Stimulated activated CD8-positive, alpha-beta memory T cell treated with anti-CD3 and anti-CD28 coated beads, Interleukin-12 subunit alpha, Interleukin-12 subunit beta, amount 100 ng/mL, for 1 hour (primary cell): ENCODE measurements at regions not wholly inside any gene's neighbourhood (a gene's known extent, or its start where the extent isn't known, plus 50 kb on each side); places are given as distances from the start of the nearest gene placed in this dataset.
"Not testable (repeated sequence)": the region's sequence is repeated elsewhere in the genome, so short reads cannot be mapped to it uniquely, and the experiment has no call there.

Experiments
- DNase-seq: peaks from one replicate; pipeline ENCODE4 v3.0.0-alpha.2; 2020; ENCODE audit warnings: low read depth

DNA sequence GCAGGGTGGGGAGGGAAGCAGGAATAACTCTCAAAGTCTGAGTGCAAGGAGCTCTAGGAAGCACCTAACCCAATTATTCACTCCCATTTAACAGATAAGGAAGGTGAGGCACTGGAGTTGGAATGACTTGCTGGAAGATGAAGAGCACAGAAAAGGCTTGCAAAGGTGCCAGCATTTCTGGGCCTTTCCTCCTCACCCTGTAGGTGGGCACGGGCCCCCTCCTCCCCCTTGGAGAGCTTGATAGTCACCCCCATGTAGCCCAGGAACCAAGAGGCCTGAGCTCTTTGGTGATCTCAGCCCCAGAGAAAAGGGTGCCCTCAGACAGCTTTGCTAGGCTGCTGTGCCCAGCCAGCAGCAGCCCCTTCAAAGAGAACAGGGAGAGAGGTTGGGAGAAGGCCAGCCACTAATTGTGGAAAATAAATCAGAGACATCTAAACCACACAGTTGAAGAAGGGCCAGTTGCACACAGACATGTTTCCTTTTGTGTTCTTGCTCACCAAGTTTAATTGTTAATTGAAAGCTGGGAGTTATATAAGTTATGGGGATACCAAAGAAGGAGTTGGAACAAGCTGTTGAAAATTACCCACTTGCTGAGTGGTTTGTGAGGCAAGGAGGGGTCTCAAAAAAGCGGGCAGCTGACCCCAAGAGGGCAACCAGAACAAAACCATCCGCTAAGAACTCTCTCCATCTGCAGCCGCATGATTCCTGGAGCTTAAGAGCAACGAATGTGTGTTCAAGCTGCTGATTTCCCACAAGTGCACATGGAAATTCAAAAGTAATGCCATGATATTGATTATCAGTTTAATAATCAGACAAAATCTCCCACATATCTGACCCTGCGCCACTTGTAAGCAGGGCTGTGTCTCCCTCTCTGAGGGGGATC is 77.0 kb downstream of the MRPL14 start:
- DNase-seq, result no peak

- no peak for DNase-seq
Measured at GRCh38 chr6:44049163-44049988, 77.9 kb downstream of the MRPL14 start.

- no peak for DNase-seq
Measured at GRCh38 chr6:44048277-44048676, 79.0 kb downstream of the MRPL14 start.

DNA sequence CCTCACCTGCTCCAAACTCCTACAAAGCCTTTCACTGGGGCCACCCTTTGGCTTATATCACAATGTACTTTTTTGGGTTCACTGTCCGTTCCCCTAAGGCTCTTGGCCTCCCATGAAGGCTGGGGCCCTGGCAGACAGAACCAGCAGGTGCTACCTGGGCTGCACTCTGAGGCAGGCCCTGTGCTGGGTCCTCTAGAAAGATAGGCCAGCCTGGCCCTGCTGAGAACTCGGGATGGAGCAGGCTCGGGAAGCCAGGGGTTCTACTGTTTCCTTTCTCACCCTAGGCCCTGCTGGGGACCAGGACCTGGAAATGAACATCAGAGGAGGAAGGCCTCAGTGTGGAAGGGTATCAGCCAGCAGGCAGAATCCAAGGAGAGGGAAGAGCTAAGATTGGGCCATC is 79.5 kb downstream of the MRPL14 start:
- no peak for DNase-seq

- no peak for DNase-seq
Measured at GRCh38 chr6:44047179-44047546, 80.1 kb downstream of the MRPL14 start.

- no peak for DNase-seq
Measured at GRCh38 chr6:44046516-44047178, 80.6 kb downstream of the MRPL14 start.

- no peak for DNase-seq
Measured at GRCh38 chr6:44045672-44046015, 81.6 kb downstream of the MRPL14 start.

GRCh38 chr6:44044940-44045671 is 82.1 kb downstream of the MRPL14 start:
- no peak for DNase-seq

DNA sequence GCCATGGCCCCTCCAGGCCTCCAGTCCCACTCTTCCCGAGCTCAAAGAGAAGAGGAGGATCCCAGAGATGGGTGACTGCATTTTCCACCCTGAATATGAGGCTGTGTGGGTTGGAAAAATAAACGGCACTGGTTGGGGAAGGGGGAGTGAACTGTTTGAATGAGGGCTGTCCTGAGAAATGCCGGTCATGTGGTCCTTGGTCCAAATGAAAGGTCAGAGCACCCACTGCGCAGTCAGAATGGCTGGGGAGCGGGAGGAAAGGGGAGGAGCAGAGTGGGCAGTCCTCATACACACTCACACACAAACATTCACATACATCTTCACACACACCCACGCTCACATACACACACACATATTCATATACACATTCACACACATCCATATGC is 83.1 kb downstream of the MRPL14 start:
- no peak for DNase-seq

DNA sequence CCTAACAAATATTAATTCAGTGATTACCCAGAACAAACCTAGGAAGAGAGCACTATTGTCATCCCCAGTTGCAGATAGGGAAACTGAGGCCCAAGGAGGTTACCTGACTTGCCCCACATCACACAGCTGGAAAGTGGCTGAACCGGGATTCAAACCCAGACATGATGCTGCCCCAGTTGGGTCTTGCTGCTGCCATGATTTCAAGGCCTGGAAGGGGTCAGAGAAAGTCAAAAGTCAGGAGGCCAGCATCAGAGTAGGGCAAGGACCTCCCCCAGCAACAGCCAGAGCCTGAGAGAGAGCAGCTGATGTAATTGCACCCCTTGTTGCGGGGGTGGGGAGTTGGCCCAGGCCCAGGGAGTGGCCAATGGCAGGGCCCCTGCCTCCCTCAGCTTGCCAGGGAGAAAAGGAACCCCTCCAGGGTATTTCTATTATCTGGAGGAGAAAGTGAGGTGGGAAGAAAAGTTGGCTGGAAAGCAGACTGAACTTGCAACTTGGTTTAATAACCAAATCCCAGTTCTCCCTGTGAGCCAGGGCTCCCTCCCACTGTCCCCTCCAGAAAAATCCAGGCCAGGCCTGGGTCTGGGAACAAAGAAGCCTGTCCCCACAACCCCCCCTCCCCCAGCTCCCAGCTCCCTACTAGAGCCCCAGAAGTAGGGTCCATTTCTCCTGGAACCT is 83.6 kb downstream of the MRPL14 start:
- DNase-seq, result no peak

DNA sequence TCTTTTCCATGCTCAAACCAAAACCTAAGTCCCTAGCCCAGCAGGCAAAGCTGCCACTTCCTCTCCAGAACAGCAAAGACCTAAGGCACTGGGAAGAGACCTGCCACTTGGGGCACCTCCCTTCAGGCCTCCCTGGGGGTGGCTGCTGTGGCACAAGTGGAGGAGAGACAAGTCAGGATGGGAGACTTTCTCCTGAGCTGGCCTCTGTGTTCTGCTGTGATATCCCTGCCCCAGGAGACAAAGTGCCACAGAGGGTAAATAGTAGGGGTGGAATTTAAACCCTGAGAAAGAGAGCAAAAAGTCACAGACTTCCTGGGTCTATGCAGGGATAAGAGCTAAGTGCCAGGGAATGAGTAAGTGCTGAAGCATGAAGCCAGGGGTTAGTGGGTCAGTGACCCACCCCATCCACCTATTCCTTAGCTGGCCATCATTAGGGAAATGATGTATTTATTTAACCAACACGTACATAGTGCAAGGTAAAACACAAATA is 84.2 kb downstream of the MRPL14 start:
- DNase-seq, result no peak

- DNase-seq, result no peak
Measured at GRCh38 chr6:44042261-44042988, 84.8 kb downstream of the MRPL14 start.

DNA sequence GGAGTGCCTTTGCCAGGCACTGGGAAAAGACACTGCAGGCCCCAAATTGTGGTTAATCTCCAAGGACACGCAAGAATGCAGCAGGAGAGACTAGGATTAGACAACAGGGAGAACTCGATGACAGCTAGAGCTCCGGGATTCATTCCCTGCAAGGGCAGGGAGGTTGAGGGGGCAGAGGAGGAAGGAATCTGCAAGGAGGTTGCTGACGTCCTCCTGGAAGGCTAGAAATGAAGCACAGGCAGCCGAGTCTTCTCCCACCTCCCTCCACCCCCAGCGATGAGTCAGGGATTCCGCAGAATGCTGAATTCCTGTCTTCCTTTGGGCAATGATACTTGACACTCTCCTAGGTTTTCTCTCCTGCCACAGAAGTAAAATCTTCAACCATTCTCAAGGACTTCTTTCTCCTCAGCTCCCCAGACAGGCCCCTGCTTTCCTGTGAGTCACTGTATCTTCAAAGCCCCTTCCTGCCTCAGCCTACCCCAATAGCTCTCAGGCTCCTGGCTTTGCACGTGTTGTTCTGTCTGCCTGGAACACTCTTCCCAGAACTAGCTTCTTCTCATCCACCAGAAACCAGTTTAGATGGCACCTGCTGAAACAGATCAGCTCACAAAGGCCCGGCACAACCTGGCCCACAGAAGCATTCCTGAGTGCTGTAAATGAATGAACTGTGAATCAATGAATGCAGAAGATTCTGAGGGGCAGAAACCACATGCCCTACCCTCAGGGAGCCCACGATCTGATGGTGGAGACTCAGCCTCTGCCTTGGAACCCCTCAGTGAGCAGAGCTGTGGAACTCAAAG is 85.6 kb downstream of the MRPL14 start:
- DNase-seq, result no peak

DNA sequence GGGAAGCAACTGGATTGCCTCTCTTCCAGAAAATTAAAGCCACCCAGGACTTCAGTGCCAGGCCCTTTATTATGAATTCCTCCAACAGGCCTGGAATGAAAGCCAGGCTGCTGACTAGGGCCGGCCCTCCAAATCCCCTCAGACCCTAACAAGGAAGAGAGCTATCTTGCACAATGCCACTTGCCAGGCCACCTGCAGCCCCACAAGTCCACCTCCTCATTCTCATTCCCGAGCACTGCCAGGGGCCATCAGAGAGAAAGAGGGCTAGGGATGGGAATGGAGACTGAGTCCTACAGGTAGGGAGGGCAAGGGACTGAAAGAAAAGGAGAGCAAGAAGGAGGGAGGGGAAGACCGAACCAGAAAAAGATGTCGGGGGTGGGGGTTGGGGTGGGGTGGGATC is 86.5 kb downstream of the MRPL14 start:
- no peak for DNase-seq

GRCh38 chr6:44039839-44040350 is 87.4 kb downstream of the MRPL14 start:
- no peak for DNase-seq

DNA sequence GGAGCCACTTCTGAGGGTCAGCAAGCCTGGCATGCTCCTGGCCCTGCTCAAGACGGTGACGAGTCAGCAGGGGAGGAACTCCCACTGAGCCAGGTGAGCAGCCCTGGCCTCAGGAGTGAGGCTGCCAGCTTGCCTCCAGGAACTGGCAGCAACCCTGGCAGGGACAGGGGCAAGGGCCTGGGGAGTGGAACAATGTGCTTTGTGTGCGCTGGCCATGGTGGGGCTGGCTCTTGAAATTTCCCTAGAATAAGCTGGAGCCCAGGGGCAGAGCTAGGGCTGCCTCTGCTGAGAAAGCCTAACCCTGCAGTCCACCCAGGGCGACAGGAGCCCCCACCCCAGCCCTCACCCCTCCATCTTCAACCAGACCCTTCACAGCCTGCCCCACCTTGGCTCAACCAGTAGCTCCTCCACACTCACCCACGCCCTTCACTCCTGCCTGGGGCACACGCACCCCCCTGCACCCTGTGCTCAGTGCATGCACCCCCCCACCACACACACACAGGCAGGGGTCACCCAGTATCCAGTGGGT is 88.0 kb downstream of the MRPL14 start:
- no peak for DNase-seq

DNA sequence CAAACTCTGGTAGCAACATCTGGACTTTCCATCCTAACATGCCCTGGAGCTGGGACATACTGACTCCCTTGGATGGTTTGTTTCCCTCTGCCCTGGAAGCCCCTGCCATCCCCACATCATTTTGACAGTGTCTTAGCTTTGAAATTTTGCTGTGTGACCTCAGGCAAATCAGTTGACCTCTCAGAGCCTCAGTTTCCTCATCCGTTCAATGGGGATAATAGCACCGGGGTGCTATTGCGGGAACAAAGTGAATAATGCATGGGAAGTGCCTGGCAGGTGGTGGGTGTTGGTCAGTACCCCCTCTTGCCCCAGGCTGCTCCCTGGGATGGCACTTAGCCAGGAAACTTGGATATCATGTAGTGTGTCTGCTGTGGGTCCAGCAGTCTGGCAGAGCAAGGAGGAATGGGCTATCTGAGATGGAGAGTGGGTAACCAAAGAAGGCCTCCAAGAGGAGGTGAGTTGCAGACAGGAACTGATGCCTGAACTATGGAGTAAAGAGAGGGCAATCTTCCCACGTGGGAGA is 88.6 kb downstream of the MRPL14 start:
- no peak for DNase-seq

- no peak for DNase-seq
Measured at GRCh38 chr6:44037847-44038542, 89.3 kb downstream of the MRPL14 start.

DNA sequence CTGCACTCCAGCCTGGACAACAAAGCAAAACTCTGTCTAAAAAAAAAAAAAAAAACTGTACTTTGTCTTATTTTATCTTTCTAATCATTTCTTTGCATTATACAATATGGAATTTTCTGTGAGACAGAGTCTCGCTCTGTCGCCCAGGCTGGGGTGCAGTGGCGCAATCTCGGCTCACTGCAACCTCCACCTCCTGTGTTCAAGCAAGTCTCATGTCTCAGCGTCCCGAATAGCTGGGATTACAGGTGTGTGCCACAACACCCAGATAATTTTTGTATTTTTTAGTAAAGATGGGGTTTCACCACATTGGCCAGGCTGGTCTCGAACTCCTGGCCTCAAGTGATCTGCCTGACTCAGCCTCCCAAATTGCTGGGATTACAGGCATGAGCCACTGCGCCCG is 90.0 kb downstream of the MRPL14 start:
- not testable (repeated sequence) for DNase-seq
